Activated T-cell treated with anti-CD3 and anti-CD28 coated beads, Interleukin-2, amount 50 U/mL, for 72 hours (primary cell): ENCODE measurements at regions not wholly inside any gene's neighbourhood (a gene's known extent, or its start where the extent isn't known, plus 50 kb on each side); places are given as distances from the start of the nearest gene placed in this dataset.

Experiments
- ATAC-seq, 2 donors: fragments of 150-1000 bp; cut with Tn5 transposase; replicated peaks in 1 of 2; 2 replicates each; pipeline ENCODE4 v1.10.0; 2021; ENCODE audit warnings: moderate library complexity in 2 of 2, mild to moderate bottlenecking in 1 of 2
- DNase-seq, 2 donors: peaks; one replicate each; pipeline ENCODE4 v3.0.0; 2021 to 2022; ENCODE audit warnings: mixed read lengths in 1 of 2
- H3K27ac Mint-ChIP-seq: one replicate; pipeline ENCODE4 v1.8.0; 2022; ENCODE audit warnings: mild to moderate bottlenecking, moderate library complexity, mixed read lengths
- H3K27me3 Mint-ChIP-seq: one replicate; pipeline ENCODE4 v1.8.0; 2022; ENCODE audit warnings: low read depth, mixed read lengths
- H3K36me3 Mint-ChIP-seq, 2 donors: one replicate each; pipeline ENCODE4 v1.8.0; 2022; ENCODE audit warnings: mixed read lengths in 2 of 2, mild to moderate bottlenecking in 1 of 2; ENCODE audit not compliant: insufficient read depth in 2 of 2
- H3K4me1 Mint-ChIP-seq: one replicate; pipeline ENCODE4 v1.8.0; 2022; ENCODE audit warnings: low read depth, mixed read lengths
- H3K4me3 Mint-ChIP-seq, 2 donors: one replicate each; pipeline ENCODE4 v1.8.0; 2022; ENCODE audit warnings: mild to moderate bottlenecking in 2 of 2, mixed read lengths in 2 of 2, moderate library complexity in 2 of 2
- H3K9me3 Mint-ChIP-seq, 2 donors: one replicate each; pipeline ENCODE4 v1.8.0; 2022; ENCODE audit warnings: mixed read lengths in 2 of 2

- Mint-ChIP-seq H3K9me3 (no peaks in the 10 kb centered on the region), H3K4me1 (peaks cover 5% of the 10 kb centered on the region), H3K36me3 (no peaks in the 10 kb centered on the region), H3K4me3 (no peak overlapping the region), H3K27me3 (peaks cover 4% of the 10 kb centered on the region), H3K27ac (no peak overlapping the region)
- DNase-seq = peak in 1 of 2 donors; percentile 14
- ATAC-seq = peak in 1 of 2 donors; percentile 73
Measured at GRCh38 chr7:106812027-106812643, 52.9 kb upstream of the PIK3CG start.

- peaks cover 4% of the 10 kb centered on the region for H3K27me3 Mint-ChIP-seq
- no peak overlapping the region for H3K4me3 Mint-ChIP-seq
- H3K36me3 Mint-ChIP-seq = no peaks in the 10 kb centered on the region
Measured at GRCh38 chr7:106813705-106814305, 51.3 kb upstream of the PIK3CG start.

GRCh38 chr7:106814887-106815286, 50.2 kb upstream of the PIK3CG start:
- H3K27ac Mint-ChIP-seq = no peak overlapping the region
- no peaks in the 10 kb centered on the region for H3K9me3 Mint-ChIP-seq
- DNase-seq (no peak), ATAC-seq (no peak)
- H3K36me3 Mint-ChIP-seq = no peaks in the 10 kb centered on the region
- peaks cover 5% of the 10 kb centered on the region for H3K4me1 Mint-ChIP-seq
- H3K27me3 Mint-ChIP-seq = peaks cover 4% of the 10 kb centered on the region
- no peak overlapping the region for H3K4me3 Mint-ChIP-seq

More at GRCh38 chr7:106813705-106814305, 51.3 kb upstream of the PIK3CG start:
- H3K4me1 Mint-ChIP-seq = peaks cover 5% of the 10 kb centered on the region
- ATAC-seq = peak in 1 of 2 donors; percentile 56
- H3K9me3 Mint-ChIP-seq = no peaks in the 10 kb centered on the region
- H3K27ac Mint-ChIP-seq = no peak overlapping the region
- no peak for DNase-seq
